GM19467 (cell line): ENCODE measurements at regions not wholly inside any gene's neighbourhood (a gene's known extent, or its start where the extent isn't known, plus 50 kb on each side); places are given as distances from the start of the nearest gene placed in this dataset.

Source experiments
- ATAC-seq: cut with Tn5 transposase; IDR thresholded peaks from one replicate; pipeline ENCODE4 v1.9.1; 2021; ENCODE audit warnings: mild to moderate bottlenecking, moderate library complexity; ENCODE audit not compliant: unreplicated experiment

GRCh38 chr3:139197251-139197650, 146.6 kb upstream of the MRPS22 start:
- ATAC-seq = no peak

DNA sequence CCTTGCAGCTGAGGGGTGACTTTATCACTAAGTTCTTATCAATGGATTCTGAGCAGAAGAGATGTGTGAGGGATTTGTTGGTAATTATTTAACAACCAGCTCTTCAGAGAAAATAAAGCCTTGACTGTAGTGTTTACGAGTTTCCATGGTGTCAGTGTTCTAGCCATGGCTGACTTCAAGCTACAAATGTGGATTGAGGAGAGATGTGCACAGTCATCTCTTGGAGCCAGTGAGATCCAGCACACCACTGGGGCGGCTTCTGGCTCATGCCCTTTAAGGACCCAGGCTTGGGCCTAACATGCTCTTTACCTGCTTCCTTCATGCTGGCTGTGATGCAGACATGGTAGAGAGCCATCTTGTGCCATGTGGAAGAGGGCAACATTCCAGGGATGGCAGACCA, 145.6 kb upstream of the MRPS22 start:
- no peak for ATAC-seq

- no peak for ATAC-seq
Observed at GRCh38 chr3:139198929-139199328, 144.9 kb upstream of the MRPS22 start.

- no peak for ATAC-seq
Observed at GRCh38 chr3:139199421-139200010, 144.3 kb upstream of the MRPS22 start.

GRCh38 chr3:139201446-139202225, 142.2 kb upstream of the MRPS22 start:
- no peak for ATAC-seq

DNA sequence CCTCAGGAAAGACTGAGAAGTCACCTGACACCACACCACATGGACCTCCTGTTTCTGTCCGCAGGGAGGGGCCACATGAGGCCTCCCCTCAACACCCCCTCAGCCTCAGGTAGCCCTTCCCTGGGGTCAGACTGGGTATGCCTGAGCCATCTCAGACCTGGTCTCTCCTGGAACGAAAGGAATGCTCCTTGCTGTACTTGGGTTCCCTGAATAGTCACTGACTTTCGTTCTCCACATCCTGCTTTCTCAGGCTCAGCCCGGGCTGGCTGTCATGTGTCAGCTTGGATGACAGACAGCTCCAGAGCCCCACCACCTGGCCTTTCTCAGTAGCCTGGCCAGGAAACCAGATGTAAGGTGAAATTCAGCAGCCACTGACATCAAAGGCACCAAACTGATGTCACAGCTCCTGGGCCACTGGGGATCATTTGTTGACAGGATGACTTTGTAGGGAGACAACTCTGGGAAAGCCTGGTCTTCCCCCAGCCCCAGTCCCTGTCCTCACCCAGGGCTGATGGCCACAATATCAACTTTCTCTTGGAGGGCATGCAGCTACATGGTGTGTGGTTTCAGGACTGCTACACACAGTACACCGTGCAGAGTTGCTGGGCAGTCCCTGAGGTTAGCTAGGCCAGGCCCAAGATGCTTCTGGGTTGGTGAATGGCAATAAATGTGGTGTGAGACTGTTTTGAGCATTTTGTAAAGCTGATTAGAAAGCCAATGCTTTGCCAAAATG, 141.4 kb upstream of the MRPS22 start:
- ATAC-seq = no peak

DNA sequence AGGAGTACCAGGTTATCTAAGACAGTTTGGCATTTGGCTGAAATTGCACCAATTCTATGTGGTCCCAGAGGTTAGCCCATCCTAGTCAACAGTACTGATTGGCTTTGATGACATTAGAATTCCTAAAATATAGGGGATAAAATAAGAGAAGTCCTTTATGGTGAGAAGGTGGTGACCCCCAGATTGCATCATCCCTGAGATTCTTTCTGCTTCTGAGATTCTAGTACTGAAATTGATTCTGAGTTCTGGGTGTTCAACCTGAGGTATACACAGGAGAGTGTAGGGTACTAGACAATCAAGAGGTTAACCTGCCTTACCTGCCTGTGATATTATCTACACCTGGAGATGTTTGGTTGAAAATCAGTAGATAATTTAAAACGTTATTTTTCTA, 140.9 kb upstream of the MRPS22 start:
- ATAC-seq = no peak

DNA sequence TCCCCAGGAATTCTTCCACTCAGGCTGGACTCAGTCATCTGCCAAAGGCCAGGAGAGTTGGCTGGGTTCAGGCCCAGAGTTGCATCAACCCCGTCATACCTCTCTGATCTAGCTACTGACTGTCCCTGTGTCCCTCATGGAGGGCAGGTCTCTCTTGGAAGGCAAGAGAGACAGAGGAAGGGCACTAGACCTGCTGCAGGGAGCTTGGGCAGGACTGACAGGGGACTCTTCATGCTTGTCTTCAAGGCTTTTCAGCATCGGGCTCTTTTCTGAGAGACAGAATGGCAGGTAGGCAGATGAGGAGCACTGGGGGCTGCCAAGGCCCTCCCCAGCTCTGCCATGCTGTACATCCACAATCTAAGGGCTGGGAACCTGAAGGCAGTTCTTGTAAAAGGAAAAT, 140.1 kb upstream of the MRPS22 start:
- no peak for ATAC-seq

GRCh38 chr3:139204728-139205127, 139.1 kb upstream of the MRPS22 start:
- no peak for ATAC-seq

DNA sequence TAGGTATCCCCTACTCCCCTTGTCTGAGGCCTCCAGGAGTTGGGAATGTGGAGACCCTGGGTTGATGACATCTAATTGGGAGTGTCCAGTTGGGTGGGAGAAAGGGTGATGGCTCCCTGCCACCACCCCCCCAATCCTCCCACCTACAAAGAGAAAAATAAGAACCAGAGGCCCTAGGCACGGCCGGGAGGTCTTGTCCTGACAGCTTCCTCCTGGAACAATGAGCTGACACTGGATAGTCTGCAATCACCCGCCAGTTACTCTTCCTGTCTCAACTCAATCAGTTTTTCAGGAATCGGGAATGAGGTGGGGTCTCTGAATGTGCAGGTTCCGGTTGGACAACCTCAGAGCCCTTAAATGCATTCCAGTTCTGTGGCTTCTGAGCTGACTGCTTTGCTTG, 129.9 kb upstream of the MRPS22 start:
- no peak for ATAC-seq

DNA sequence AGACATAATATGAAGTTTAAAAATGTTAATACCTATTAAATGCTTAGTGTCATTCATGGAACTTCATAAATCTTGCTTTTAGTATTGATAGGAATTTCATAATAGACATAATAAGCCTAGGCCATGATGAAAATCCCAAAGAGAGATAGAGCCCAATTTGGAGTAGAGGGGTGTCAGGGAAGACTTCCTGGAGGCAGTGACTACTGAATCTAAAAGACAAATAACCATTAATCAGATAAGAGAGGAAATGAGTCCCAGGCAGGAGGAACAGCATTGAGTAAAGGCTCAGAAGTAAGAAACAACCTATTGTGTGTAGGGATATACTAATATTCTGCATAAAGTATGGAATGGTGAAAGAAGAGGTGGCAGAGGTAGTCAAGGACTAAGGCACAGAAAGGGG, 126.9 kb upstream of the MRPS22 start:
- no peak for ATAC-seq

GRCh38 chr3:139217633-139218032, 126.2 kb upstream of the MRPS22 start:
- ATAC-seq = no peak

GRCh38 chr3:139218046-139218445, 125.8 kb upstream of the MRPS22 start:
- ATAC-seq = no peak

DNA sequence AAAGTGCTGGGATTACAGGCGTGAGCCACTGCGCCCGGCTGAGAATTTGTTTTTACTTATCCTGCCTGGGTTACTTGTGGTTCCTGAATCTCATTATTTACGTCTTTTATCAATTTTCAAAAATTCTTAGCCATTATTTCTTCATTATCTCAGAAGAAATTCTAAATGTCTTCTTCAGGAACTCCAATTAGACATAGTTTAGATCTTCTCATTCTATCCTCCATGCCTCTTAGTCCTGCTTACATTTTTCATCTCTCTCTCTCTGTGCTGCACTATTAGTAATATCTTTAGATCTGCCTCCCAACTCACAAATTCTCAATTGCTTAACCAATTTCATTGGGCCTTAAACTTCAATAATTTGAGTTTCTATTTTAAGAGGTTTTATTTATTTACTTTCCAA, 124.4 kb upstream of the MRPS22 start:
- no peak for ATAC-seq

DNA sequence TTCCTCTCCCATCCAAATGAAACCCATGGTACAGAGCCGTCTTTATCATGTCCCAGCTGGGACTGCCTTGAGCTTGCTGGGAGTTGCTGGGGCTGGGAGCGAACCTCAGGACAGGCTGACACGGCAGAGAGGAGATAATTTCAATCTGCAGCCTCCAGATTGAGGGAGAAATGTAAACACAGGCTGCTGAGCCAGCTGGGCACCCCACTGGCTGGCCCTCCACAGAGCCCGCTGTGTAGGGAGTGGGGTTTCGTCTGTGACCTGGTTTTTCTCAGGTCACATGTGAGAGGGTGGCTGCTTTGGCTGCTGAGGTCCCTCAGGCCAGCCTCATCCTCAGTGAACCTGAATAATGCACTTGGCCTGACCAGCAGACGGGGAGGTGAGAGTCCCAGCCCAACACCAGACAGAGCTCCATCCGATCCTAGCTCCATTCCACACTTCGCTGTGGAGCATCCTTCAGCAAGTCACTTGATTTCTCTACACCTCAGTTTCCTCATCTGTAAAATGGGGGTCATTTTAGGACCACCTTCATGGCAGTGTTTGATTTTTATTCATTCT, 121.6 kb upstream of the MRPS22 start:
- ATAC-seq = no peak

- ATAC-seq = no peak
Observed at GRCh38 chr3:139225548-139225947, 118.3 kb upstream of the MRPS22 start.

DNA sequence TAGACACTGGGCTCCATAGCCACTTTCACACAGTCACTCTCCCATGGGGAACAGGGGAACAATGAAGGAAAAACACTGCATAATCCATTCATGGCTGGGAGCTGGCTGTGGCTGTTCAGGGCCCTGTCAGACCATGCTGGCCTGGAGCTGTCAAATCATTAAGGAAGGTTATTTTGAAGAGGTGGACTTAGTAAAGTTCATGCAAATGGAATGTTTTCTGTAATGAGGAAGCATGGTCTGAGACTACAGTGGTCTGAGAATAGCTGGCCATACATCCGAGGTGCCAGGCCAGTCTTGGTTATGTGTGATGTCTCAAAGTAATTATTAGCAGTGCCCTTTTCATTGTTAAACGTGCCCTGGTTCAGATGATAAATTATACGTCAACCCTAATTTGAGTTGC, 117.1 kb upstream of the MRPS22 start:
- no peak for ATAC-seq

GRCh38 chr3:139227165-139227564, 116.7 kb upstream of the MRPS22 start:
- ATAC-seq = no peak

DNA sequence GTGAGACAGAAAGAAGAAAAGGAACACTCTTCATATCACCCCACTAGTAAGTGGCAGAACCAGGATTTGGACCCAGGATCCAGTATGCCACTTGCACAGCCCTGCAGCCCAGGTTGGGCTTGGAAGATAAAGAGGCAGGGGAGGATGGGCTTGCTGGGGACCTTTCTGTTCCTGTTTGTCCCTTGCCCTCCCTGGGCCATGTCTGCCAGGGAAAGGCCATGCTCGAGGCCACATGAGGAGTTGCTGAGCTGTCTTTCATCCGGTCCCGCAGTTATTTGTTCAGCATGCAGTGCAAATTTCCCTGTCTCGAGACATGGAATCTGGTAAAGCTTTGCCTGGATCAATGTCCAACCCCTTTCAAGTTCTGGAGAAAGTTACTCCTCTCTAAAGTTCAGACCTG, 116.0 kb upstream of the MRPS22 start:
- no peak for ATAC-seq

DNA sequence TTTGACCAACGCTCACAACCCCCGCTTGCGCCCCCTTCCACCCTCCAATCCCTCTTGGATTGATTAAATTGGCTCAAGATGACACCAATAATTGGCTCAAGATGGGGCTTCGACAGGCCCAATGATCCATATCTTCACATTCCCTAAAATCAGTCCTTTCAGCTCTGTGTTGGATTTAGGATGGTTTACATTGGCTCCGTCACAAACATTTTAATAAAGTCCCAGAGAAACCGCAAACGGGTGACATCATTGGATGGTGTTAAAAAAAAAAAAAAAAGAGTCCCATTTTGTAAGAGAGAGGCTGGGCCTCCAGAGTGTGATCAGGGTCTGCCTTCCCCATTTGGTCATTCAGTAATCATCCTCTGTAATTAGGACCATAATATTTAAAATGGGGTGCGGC, 113.4 kb upstream of the MRPS22 start:
- no peak for ATAC-seq

GRCh38 chr3:139231555-139232281, 112.1 kb upstream of the MRPS22 start:
- ATAC-seq = no peak
